Lower leg skin (tissue), 3 donors: ENCODE measurements at regions not wholly inside any gene's neighbourhood (a gene's known extent, or its start where the extent isn't known, plus 50 kb on each side); places are given as distances from the start of the nearest gene placed in this dataset.

Source experiments
- CTCF ChIP-seq, 3 donors: fragments of 450-650 bp; IDR thresholded peaks; one replicate each; pipeline ENCODE4 v1.5.1; 2016; ENCODE audit warnings: antibody characterized with exemption in 3 of 3, mild to moderate bottlenecking in 3 of 3, moderate library complexity in 2 of 3
- POLR2A ChIP-seq, 2 donors: fragments of 450-650 bp; IDR thresholded peaks; one replicate each; pipeline ENCODE4 v1.6.1; 2016 to 2017; ENCODE audit warnings: antibody characterized with exemption in 2 of 2, mild to moderate bottlenecking in 1 of 2, moderate library complexity in 1 of 2

DNA sequence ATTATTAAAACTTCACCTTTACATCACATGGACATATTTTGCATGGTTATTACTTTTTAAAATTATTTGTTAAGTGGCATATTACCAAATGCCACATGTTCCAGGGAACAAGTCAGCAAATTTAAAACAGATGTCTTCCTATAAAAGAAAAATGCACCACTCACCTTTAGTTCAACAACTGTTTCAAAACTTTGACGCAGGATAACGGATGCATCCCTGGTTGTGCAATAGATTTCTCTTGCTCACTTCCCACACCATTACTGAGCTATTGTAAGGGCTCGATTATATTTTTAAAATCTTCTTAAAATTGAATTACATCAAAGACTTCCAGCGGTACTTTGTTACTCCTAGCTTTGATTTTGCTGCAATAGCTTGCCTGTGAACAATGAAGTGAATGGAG, 93.0 kb upstream of the ARHGAP24 start:
- TF ChIP-seq CTCF (IDR thresholded peaks at IDR 0.05), result no peak
- no peak for TF ChIP-seq POLR2A (IDR thresholded peaks at IDR 0.05)
